NCI-H1436 (cell line): ENCODE measurements at regions not wholly inside any gene's neighbourhood (a gene's known extent, or its start where the extent isn't known, plus 50 kb on each side); places are given as distances from the start of the nearest gene placed in this dataset.

ENCODE experiments used
- DNase-seq: peaks from one replicate; lab custom pipeline; 2025; lab: John Stamatoyannopoulos, UW

DNA sequence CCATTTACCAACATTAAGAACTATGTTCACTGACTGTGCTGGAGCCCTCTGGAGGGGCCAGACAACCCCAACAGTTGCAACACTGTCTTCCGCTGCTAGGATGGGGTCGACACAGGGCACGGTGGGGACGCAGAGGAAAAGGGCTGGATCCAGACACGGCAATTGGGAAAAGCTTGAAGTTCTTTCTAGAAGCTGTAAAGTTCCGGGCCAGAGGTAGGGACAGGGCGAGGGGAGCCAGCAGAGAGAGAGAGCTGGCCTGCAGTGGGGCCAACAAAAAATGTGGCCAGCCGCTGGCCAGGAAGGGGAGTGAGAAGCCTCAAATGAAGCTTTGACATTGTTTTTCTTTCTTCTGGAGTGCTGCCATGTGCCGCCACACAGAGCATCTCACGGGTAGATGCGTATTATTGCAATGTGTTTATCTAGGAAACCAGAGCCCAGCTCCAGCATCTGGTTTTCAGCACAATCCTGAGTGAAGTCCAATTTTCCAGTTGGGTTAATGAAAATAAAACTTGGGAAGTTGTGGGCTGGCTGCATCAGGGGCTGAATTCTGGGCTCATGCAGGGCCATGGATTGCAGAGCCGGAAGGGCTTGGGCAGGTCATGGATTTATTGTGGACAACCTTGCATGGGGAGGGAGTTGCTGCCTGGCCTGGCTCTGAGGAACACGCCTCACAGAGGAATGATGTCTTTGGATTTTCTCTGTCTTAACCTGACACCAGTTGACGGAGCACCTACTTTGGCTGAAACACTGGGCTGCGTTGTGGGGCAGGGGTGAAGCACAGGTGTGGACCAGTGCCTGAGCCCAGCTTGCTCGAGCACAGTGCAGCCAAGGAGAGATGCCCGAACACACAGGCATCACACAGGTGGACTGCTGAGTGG, 67.6 kb upstream of the AMPD3 start:
- DNase-seq: no peak

DNA sequence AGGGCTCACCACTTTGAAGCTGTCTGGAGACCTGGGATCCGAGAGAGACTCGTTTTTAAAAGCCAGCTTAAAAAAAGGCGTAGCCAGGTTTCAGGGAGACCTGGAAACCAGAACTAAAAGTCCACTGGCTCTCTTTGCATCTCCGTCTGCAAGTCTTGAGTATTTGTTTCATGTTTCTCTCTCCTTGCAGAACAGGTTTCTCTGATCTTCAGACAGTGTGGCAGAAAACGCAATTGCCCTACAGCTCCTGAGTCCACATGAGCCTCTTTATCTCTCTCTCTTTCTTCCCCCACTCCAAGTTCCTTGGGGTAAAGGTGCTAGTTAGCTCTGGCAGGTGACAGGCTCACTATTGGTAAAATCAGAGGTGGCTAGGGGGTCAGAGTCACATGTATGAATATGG, 67.0 kb upstream of the AMPD3 start:
- DNase-seq: no peak

DNA sequence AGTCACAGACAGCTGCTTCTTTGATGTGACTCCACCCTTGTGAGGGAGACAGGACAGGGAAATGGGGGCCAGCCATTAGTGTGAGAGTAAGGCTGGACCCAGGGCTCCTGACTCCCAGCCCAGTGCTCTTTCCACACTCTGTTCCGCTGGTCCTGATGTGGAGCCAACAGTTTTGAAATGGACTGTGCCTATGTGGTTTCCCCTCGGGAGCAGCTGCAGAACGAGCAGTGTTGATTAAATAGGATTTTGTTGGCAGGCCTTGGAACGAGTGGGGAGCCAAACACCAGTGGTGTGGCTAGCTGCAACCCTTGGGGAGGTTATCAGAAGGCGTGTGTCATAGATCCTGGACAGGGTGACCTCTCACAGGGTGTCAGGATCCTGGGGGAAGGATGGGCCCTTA, 66.5 kb upstream of the AMPD3 start:
- DNase-seq: no peak

DNA sequence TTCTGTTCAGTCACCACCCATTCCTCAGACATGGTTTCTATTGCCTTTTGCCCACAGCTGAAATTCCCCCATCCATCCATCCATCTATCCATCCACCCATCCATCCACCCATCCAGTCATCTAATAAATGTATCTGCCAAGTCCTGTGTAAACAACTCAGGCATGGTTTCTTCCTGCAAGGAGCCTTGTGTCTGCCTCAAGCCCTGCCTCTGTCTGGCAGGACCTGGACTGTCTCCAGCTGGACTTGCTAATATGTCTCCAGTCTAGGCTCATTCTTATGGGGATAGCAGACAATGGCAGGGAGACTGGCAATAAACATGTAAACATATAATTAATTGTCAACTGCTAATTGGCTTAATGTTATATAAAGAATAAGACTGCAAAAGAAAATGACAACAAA, 64.7 kb upstream of the AMPD3 start:
- DNase-seq: no peak

DNA sequence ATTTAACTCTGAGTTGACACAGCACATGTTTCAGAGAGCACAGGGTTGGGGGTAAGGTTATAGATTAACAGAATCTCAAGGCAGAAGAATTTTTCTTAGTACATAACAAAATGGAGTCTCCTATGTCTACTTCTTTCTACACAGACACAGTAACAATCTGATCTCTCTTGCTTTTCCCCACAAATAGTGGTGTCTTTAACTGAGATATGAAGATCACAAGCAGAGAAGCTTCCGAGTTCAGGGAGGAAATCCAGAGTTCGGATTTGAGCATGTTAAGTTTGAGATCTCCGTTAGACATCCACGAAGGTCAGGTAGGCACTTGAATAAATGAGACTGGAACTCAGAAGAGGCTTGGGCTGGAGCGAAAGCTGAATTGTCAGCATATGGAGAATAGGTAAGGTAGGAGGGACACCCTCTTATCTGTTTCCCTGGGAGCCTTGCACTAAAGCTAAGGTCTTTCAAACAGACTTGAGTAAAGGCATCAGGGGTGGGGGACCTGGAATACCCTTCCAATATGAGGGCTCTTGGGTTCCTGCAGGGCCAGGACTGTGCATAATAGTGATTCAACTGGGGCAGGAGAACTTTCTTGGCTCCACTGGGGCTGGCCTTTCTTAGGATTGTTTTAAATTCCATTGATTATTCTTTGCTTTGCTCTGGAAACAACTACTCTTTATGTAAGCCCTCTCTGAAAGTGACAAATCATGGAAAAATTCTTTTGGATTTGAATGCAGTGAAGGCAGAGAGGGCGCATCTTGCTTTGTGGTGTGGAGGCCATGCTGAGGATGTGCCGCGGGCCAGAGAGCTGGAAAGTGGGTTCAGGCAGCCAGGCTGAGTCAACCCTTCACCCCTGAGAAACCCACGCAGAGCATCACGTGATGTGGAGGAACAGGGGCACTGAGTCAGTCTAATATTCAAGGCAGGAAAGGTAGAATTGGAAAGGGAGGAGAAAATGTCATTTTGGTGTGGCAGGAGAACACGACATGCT, 62.7 kb upstream of the AMPD3 start:
- no peak for DNase-seq

DNA sequence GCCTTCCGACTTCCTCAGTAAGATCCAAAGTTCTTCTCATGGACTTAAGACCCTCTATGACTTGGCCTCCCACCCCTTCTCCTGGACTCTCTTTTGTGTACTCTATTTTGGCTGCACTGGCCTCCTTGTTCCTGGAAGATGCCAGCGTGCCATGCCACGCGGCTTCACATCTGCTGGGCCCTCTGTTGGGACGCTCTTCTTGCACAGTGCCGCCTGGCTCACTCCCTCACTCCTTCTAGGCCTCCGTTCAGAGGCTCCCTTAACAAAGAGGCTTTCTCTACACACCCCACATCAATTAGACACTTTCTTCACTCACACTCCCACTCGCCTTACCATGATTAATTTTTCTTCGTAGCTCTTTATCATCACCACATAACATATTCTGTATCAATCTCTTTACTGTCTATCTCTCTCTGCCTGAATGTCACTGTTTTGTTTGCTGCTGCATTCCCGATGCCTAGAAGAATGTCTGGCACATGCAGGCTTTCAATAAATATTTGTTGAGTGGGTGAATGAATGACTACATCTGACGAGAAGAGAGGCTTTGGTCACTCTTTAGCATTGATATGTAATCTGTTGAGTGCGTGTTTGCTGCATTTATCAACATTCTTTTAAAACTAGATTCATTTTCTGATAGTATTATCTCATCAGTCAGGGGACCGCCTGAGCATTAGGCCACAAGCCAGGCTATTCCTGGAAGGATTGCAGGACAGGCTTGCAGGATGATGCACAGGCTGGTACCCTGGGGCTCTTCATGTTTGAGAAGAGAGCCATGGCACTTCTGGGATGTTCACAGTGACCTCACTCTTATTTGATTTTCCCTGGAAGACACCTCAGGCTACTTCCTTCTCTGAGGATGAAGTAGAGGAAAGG, 60.6 kb upstream of the AMPD3 start:
- DNase-seq: no peak

DNA sequence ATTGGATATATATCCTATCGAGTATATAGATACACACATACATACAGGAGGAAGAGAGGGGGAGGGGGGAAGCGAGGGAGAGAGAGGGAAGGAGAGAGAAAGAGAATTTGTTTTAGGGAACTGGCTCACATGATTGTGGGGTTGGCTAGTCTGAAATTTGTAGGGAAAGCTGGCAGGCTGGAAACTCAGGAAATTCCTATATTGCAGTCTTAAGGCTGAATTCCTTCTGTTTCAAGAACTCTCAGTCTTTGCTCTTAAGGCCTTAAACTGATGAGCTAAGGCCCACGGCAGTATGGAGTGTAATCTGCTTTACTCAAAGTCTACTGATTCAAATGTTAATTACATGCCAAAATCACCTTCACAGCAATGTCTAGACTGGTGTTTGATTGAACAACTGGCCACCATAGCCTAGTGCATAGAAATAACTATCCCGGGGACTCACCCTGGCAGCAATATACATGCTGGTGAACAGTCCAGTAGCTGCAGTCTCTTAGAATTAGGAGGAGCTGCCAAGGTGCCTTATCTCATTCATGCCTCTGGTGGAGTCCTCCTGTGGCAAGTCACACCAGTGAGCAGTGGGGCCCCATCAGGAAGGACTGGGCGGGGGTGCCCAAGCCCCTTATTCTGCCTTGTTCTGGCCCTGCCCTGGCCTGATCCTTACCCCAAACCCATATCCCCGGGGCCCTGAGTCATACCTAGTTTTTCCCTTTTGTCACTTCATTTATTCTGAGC, 59.7 kb upstream of the AMPD3 start:
- no peak for DNase-seq

DNA sequence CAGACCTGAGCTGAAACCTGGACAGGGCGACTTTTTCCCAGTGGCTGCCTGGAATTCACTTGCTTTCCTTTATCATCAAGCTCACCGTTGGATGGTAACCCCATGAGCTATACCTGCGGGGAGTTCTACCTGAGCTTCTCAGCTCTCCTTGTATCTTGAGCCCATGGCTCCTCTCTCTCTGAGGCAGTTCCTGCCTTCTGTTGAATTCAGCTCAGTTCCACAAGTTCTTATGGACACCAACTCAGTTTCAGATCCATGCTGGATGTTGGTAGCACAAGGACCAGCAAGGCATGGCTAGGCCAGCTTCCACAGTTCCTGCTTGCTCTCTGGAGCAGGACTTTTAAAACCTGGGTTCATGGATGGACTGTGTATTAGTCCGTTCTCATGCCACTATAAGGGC, 58.3 kb upstream of the AMPD3 start:
- no peak for DNase-seq

DNA sequence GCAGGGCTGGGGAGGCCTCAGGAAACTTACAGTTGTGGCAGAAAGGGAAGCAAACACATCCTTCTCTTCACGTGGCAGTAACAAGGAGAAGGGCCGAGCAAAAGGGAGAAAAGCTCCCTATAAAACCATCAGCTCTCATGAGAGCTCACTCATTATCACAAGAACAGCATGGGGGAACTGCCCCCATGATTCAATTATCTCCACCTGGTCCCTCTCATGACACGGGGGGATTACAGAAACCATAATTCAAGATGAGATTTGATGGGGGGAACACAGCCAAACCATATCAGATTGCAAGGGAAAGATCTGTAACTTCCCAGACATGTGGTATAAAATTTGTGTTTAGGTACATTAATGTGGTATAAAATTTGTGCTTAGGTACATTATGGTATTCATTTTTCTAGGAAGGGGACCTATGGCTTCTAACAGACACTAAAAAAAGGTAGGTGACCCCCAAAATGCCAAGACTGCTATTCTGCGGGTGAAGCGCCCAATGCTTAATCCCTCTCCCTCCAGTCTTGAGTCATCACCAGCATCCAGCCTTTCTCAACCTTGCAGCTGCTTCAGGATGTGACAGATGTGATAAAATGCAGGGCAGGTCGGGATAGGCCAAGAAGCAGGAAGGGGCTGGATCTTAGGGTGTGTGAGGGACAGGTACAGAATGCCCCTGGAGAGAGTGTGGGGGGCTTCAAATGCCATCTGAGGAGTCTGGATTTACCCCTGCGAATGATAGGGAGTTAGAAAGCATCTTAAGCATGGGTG, 57.7 kb upstream of the AMPD3 start:
- no peak for DNase-seq

DNA sequence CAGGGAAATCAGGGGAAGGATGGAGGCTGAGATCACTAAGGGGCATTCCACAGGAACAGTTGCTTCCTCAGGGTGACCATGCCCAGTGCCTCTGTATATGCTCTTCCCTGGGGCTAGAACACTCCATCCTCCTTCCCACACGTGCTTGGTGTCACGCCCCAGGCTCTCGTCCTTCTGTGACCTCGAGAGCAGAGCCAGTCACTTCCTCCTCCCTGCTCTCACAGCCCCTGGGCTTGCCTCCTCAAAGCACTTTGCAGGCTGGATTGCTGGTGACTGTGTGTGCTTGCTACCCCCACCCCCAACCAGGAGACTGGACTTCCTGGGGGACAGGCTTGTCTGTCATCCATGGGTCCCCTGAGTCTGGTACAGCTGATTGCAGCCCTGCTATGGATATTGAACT, 56.5 kb upstream of the AMPD3 start:
- DNase-seq: no peak

DNA sequence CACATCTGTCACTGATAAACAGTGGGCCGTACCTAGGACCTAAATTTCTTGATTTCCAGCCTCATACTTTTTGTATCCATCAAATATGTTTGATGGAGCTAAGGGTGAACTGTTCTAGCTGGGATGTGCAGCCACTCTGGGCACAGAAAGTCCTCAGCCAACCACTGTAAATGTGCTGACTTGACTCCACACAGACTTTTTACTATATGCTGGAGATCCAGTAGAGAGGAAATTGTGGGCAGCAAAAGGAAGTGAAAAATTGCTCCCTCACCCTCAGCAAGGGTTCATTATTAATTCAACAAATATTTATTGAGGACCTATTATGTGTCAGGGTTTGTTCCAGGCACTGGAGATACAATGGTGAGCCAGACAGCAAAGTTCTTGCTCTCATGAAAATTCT, 54.2 kb upstream of the AMPD3 start:
- no peak for DNase-seq

DNA sequence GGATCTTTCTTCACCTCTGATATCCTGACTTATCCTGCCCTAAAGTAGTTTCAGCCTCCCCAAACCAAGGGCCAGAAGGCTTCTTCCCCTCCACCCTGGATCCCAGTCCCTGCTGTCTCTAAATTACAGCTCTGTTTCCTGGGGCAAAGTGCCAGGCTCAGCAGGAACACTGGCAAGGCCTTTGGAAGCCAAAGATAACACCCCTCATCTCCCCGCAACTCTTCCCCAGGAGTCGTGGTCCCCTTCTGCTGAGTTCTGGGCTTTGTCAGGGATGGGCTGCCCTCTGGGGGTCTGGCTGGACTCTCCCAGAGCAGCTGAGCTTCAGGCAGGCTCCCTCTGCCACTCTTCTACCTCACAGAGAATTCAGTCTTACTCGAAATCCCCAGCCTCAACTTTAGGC, 53.8 kb upstream of the AMPD3 start:
- DNase-seq: no peak

DNA sequence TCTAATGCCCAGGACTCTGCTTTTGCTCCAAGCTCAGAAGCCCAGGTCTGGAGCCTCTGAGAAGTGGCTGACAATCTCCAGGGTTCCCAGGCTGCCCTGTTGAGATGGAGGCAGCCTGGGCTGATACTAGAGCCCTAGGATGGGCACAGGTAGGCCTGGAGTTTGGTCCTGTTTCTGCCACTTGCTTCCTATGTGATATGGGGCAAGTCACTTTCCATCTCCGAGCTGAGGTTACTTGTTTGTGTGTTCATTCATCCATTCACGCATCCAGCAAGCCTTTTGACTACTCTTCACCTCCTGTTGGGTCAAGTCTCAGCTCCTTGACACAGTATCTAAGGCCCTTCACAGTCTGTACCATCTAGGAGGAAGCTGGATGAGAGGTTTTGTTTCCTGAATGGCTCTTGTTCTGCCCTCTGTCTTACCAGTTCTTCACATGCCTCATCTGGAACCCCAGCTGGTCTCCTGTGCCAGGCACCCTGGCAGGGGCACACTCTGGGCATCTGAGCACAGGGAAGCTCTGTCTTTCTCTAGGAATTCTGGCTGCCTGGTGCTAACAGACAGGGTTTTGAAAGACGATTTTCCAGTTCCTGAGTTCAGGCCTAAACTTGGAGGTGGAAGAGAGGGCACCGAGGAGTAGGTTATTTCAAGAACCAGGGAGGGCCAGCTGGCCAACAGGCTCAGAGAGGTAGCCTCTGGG, 53.2 kb upstream of the AMPD3 start:
- DNase-seq: no peak
